Caco-2 (cell line): ENCODE measurements at regions not wholly inside any gene's neighbourhood (a gene's known extent, or its start where the extent isn't known, plus 50 kb on each side); places are given as distances from the start of the nearest gene placed in this dataset.

Experiments
- BruUV-seq: library from RNA; stranded (reverse); fragments of 400-500 nt; replicated peaks from 2 replicates; lab custom pipeline; 2021; lab: Mats Ljungman, UMichigan
- CTCF ChIA-PET: fragments of 300-600 bp; sonication (Branson Sonifier 250); formaldehyde crosslinking; loops from one replicate; lab custom pipeline; 2022; ENCODE audit warnings: antibody characterized with exemption; lab: Charles Lee
- POLR2A ChIA-PET: fragments of 300-600 bp; sonication (Branson Sonifier 250); formaldehyde crosslinking; loops from one replicate; lab custom pipeline; 2022; ENCODE audit warnings: antibody characterized with exemption; lab: Charles Lee
- DNase-seq, 2 experiments: peaks; one replicate each; pipeline versions ENCODE4 v3.0.0 to v3.0.0-alpha.2; 2020 to 2022
- H3K27me3 ChIP-seq: replicated peaks from 2 replicates; pipeline ENCODE4 v1.6.0; 2011; ENCODE audit warnings: low read length; ENCODE audit not compliant: control insufficient read depth, insufficient read depth
- H3K36me3 ChIP-seq: 2 replicates; pipeline ENCODE4 v1.5.1; 2011; ENCODE audit warnings: low read length; ENCODE audit not compliant: control insufficient read depth, insufficient read depth
- H3K4me1 ChIP-seq: fragments of 250-450 bp; sonication (Bioruptor Pico); 2 replicates; pipeline ENCODE4 v1.5.1; 2020; ENCODE audit warnings: mild to moderate bottlenecking
- H3K4me3 ChIP-seq: 2 replicates; pipeline ENCODE4 v1.5.1; 2011; ENCODE audit warnings: low read depth, mild to moderate bottlenecking, control low read depth, low read length
- H3K9me3 ChIP-seq: fragments of 250-450 bp; sonication (Bioruptor Pico); 2 replicates; pipeline ENCODE4 v1.5.1; 2020; ENCODE audit warnings: mild to moderate bottlenecking, moderate library complexity
- H3K27ac Mint-ChIP-seq: one replicate; pipeline ENCODE4 v1.8.0; 2022; ENCODE audit warnings: mixed read lengths; ENCODE audit not compliant: unreplicated experiment
- H3K27me3 Mint-ChIP-seq: one replicate; pipeline ENCODE4 v1.8.0; 2022; ENCODE audit warnings: mixed read lengths; ENCODE audit not compliant: insufficient read depth, unreplicated experiment
- H3K36me3 Mint-ChIP-seq: one replicate; pipeline ENCODE4 v1.8.0; 2022; ENCODE audit warnings: mild to moderate bottlenecking, mixed read lengths; ENCODE audit not compliant: insufficient read depth, unreplicated experiment
- H3K4me1 Mint-ChIP-seq: one replicate; pipeline ENCODE4 v1.8.0; 2022; ENCODE audit warnings: low read depth, mixed read lengths; ENCODE audit not compliant: unreplicated experiment
- H3K4me3 Mint-ChIP-seq: one replicate; pipeline ENCODE4 v1.8.0; 2022; ENCODE audit warnings: mild to moderate bottlenecking, moderate library complexity, mixed read lengths; ENCODE audit not compliant: unreplicated experiment
- H3K9me3 Mint-ChIP-seq: one replicate; pipeline ENCODE4 v1.8.0; 2022; ENCODE audit warnings: mixed read lengths; ENCODE audit not compliant: unreplicated experiment
- CTCF ChIP-seq, 2 experiments: fragments of 200-600 bp in 1 of 2; IDR thresholded peaks; 1 replicate in 1 of 2; 2 replicates in 1 of 2; pipeline versions ENCODE4 v1.5.1 to v1.8.0; 2011 to 2022; ENCODE audit warnings: antibody characterized with exemption in 1 of 2, control low read depth in 1 of 2, inconsistent platforms in 1 of 2, low read depth in 1 of 2, low read length in 1 of 2, mild to moderate bottlenecking in 1 of 2, moderate library complexity in 1 of 2; ENCODE audit not compliant: insufficient read depth in 1 of 2, severe bottlenecking in 1 of 2, unreplicated experiment in 1 of 2
- intact Hi-C: fragments of 100-400 bp; cut with micrococcal nuclease; formaldehyde crosslinking; loops from one replicate; pipeline ENCODE4 v1.10.0; 2022; ENCODE audit not compliant: unreplicated experiment

GRCh38 chr7:91569728-91570457 lies 305.7 kb downstream of the FZD1 start:
- ChIA-PET CTCF (no interaction called here), POLR2A (interaction anchor here (0.5 kb wide), 1 partner anchor 9 kb away, joined by 4 read pairs; no protein-coding TSS in a partner anchor)
- H3K27me3 Mint-ChIP-seq, result peaks cover 9% of the 10 kb centered on the region
- no peaks in the 10 kb centered on the region for H3K36me3 Mint-ChIP-seq
- no TSS peak for BruUV-seq
- TF ChIP-seq CTCF (IDR thresholded peaks at IDR 0.05; ENCODE audit: insufficient read depth in 1 of 2, low read depth in 1 of 2, low read length in 1 of 2, severe bottlenecking in 1 of 2, unreplicated experiment in 1 of 2), result no peak
- Histone ChIP-seq H3K4me1 (no peaks in the 10 kb centered on the region), H3K36me3 (no peaks in the 10 kb centered on the region), H3K4me3 (no peak overlapping the region), H3K27me3 (no peaks in the 10 kb centered on the region), H3K9me3 (no peaks in the 10 kb centered on the region)
- no peak overlapping the region for H3K27ac Mint-ChIP-seq
- no peaks in the 10 kb centered on the region for H3K4me1 Mint-ChIP-seq
- no peak overlapping the region for H3K4me3 Mint-ChIP-seq
- intact Hi-C loops, result no loop called here
- no peak for DNase-seq
- no peaks in the 10 kb centered on the region for H3K9me3 Mint-ChIP-seq

GRCh38 chr7:91570560-91570959 lies 306.3 kb downstream of the FZD1 start:
- no peak overlapping the region for H3K4me3 ChIP-seq
- no peaks in the 10 kb centered on the region for H3K4me1 ChIP-seq
- no peaks in the 10 kb centered on the region for H3K4me1 Mint-ChIP-seq
- no TSS peak for BruUV-seq
- peaks cover 9% of the 10 kb centered on the region for H3K27me3 Mint-ChIP-seq
- DNase-seq, result no peak
- H3K27ac Mint-ChIP-seq, result no peak overlapping the region
- no peaks in the 10 kb centered on the region for H3K9me3 ChIP-seq
- H3K36me3 ChIP-seq, result no peaks in the 10 kb centered on the region
- H3K36me3 Mint-ChIP-seq, result no peaks in the 10 kb centered on the region
- no peaks in the 10 kb centered on the region for H3K27me3 ChIP-seq
- H3K9me3 Mint-ChIP-seq, result no peaks in the 10 kb centered on the region
- H3K4me3 Mint-ChIP-seq, result no peak overlapping the region
- CTCF ChIA-PET, result no interaction called here
- intact Hi-C loops, result no loop called here
- no peak for TF ChIP-seq CTCF (IDR thresholded peaks at IDR 0.05; ENCODE audit: insufficient read depth in 1 of 2, low read depth in 1 of 2, low read length in 1 of 2, severe bottlenecking in 1 of 2, unreplicated experiment in 1 of 2)
- POLR2A ChIA-PET, result no interaction called here

- ChIA-PET POLR2A (no interaction called here), CTCF (no interaction called here)
- H3K4me3 ChIP-seq, result no peak overlapping the region
- intact Hi-C loops, result no loop called here
- Mint-ChIP-seq H3K4me1 (no peaks in the 10 kb centered on the region), H3K36me3 (no peaks in the 10 kb centered on the region), H3K9me3 (no peaks in the 10 kb centered on the region), H3K27me3 (peaks cover 9% of the 10 kb centered on the region), H3K27ac (no peak overlapping the region), H3K4me3 (no peak overlapping the region)
- no peaks in the 10 kb centered on the region for H3K27me3 ChIP-seq
- no TSS peak for BruUV-seq
- H3K36me3 ChIP-seq, result no peaks in the 10 kb centered on the region
- TF ChIP-seq CTCF (IDR thresholded peaks at IDR 0.05; ENCODE audit: insufficient read depth in 1 of 2, low read depth in 1 of 2, low read length in 1 of 2, severe bottlenecking in 1 of 2, unreplicated experiment in 1 of 2), result no peak
- DNase-seq, result no peak
- H3K4me1 ChIP-seq, result no peaks in the 10 kb centered on the region
- no peaks in the 10 kb centered on the region for H3K9me3 ChIP-seq
Observed at GRCh38 chr7:91571601-91572000, 307.4 kb downstream of the FZD1 start.
